ENCODE measurements at regions not wholly inside any gene's neighbourhood (a gene's known extent, or its start where the extent isn't known, plus 50 kb on each side); places are given as distances from the start of the nearest gene placed in this dataset.

DNA sequence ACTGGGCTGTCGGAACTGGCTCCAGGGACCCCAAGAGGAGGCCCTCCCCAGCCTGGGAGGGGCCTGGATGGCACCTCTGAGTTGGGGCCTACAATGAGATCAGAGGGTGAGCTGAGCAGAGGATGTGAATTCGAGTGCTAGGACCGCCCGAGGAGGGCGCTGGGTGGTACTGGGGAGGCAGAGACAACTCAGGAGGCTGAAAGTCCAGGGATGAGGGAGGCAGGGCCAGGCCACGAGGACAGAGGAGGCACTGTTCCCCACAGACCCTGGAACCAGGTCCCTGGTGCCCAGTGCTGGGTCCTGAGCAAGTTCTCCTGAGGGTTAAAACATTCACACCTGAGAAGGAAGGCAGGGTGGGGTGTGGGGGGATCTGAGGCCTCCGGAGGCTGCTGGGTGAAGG, 218.0 kb downstream of the CTTN start:
- H2AFZ ChIP-seq, result no peak overlapping the region
- TF ChIP-seq EZH2 (IDR thresholded peaks at IDR 0.05; ENCODE audit: borderline replicate concordance), result no peak
- TF ChIP-seq, protein P1, sequence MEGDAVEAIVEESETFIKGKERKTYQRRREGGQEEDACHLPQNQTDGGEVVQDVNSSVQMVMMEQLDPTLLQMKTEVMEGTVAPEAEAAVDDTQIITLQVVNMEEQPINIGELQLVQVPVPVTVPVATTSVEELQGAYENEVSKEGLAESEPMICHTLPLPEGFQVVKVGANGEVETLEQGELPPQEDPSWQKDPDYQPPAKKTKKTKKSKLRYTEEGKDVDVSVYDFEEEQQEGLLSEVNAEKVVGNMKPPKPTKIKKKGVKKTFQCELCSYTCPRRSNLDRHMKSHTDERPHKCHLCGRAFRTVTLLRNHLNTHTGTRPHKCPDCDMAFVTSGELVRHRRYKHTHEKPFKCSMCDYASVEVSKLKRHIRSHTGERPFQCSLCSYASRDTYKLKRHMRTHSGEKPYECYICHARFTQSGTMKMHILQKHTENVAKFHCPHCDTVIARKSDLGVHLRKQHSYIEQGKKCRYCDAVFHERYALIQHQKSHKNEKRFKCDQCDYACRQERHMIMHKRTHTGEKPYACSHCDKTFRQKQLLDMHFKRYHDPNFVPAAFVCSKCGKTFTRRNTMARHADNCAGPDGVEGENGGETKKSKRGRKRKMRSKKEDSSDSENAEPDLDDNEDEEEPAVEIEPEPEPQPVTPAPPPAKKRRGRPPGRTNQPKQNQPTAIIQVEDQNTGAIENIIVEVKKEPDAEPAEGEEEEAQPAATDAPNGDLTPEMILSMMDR (IDR thresholded peaks at IDR 0.05; ENCODE audit: poor library complexity), result no peak
- no peak for TF ChIP-seq EZH2phosphoT487 (IDR thresholded peaks at IDR 0.05; ENCODE audit: low read depth, severe bottlenecking, unreplicated experiment)
- H3K27ac ChIP-seq, result no peak overlapping the region

DNA sequence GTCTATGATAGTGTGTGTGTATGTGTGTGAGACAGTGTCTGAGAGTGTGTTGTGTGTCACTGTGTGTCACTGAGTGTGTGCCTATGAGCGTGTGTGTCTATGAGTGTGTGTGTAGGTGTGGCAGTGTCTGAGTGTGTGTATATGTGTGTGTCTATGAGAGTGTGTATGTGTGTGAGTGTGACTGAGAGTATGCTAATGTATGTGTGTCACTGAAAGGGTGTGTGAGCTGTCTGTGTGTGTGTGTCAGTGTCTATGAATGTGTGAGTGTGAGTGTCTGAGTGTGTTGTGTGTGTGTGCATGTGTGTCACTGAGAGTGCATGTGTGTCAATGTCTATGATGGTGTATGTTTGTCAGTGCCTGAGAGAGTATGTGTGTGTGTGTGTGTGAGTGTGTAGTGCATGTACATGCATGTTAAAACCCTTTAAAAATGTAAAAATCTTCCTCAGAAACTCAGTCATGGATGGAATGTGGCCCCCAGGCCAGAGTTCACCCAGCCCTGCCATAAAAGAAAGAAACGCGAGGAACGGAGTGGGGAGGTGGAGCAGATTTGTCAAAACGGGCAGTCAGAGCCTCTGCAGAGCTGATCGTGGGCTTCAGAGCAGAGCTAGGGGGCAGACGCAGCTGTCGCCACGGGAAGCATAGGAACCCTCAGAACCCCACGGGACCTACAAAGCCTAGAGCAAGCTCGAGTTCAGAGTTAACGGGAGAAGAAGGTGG, 218.8 kb downstream of the CTTN start:
- DNase-seq (ENCODE audit: low spot score), result no peak
- no peaks in the 10 kb centered on the region for H3K36me3 ChIP-seq (replicated peaks; ENCODE audit: insufficient read depth, low read depth)
- H3K79me2 ChIP-seq, result no peaks in the 10 kb centered on the region
- H3K27me3 ChIP-seq, result no peaks in the 10 kb centered on the region
- WGBS (ENCODE audit: low lambda C conversion rate, missing lambda C conversion rate), result 34% methylated on average over 12 of the region's 12 CpGs
- peak overlapping the region; percentile 37 for H3K4me2 ChIP-seq
- peaks cover 4% of the 10 kb centered on the region for H3K4me1 ChIP-seq (ENCODE audit: insufficient read depth)
- no peak for TF ChIP-seq EZH2 (IDR thresholded peaks at IDR 0.05; ENCODE audit: borderline replicate concordance)
- H3K4me3 ChIP-seq, result no peak overlapping the region
- H3K9me2 ChIP-seq (replicated peaks; ENCODE audit: insufficient read depth), result no peaks in the 10 kb centered on the region
- H4K20me1 ChIP-seq (ENCODE audit: insufficient read depth, poor library complexity, severe bottlenecking), result no peaks in the 10 kb centered on the region
- no peaks in the 10 kb centered on the region for H3K9me3 ChIP-seq (ENCODE audit: low read depth)
- peak overlapping the region; percentile 16 for H3K27ac ChIP-seq
- H2AFZ ChIP-seq, result no peak overlapping the region

More for the DNA sequence above, 218.0 kb downstream of the CTTN start:
- no peaks in the 10 kb centered on the region for H3K27me3 ChIP-seq
- no peak for DNase-seq (ENCODE audit: low spot score)
- no peaks in the 10 kb centered on the region for H4K20me1 ChIP-seq (ENCODE audit: insufficient read depth, poor library complexity, severe bottlenecking)
- H3K79me2 ChIP-seq, result no peaks in the 10 kb centered on the region
- no peaks in the 10 kb centered on the region for H3K36me3 ChIP-seq (replicated peaks; ENCODE audit: insufficient read depth, low read depth)
- H3K9me2 ChIP-seq (replicated peaks; ENCODE audit: insufficient read depth), result no peaks in the 10 kb centered on the region
- no peaks in the 10 kb centered on the region for H3K9me3 ChIP-seq (ENCODE audit: low read depth)
- H3K4me3 ChIP-seq, result no peak overlapping the region
- no peak overlapping the region for H3K4me2 ChIP-seq
- peaks cover 4% of the 10 kb centered on the region for H3K4me1 ChIP-seq (ENCODE audit: insufficient read depth)
- WGBS (ENCODE audit: low lambda C conversion rate, missing lambda C conversion rate), result 95% methylated on average over 7 of the region's 7 CpGs

DNA sequence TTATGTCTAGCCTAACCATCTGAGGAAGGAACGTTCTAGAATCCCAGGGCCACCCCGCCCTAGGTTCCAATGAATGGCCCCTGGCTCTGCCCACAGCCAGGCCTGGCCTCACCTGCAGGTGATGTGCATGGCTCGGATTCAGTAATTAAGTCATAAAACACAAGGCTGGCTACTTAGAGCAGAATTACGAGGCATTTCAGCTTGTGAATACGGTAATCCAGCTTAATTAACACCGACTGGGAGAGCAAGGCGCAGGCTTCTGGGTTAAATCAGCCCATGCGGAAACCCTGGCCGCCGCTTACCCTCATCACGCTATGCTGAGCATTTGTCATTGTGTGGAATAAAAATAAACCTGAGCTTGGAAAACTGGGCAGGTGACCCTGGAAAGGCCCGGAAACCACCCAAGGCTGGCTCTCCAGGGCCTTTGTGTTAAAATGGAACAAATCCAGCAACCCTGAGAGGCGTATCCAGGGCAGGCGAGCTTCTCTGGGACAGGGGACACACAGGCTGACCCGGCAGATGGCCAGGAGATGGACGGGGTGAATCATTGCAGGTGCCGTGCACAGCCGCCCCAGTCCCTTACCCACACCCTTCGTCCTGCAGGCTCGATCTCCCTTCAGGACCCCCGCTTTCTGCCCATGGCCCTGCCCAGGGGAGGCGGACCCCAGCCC, 220.2 kb downstream of the CTTN start:
- Histone ChIP-seq H3K4me3 (no peak overlapping the region), H3K79me2 (no peaks in the 10 kb centered on the region), H3K36me3 (replicated peaks; ENCODE audit: insufficient read depth, low read depth) (no peaks in the 10 kb centered on the region), H4K20me1 (ENCODE audit: insufficient read depth, poor library complexity, severe bottlenecking) (no peaks in the 10 kb centered on the region), H3K27ac (no peak overlapping the region), H3K4me2 (no peak overlapping the region), H2AFZ (no peak overlapping the region), H3K27me3 (no peaks in the 10 kb centered on the region), H3K4me1 (ENCODE audit: insufficient read depth) (peaks cover 4% of the 10 kb centered on the region), H3K9me3 (ENCODE audit: low read depth) (no peaks in the 10 kb centered on the region), H3K9me2 (replicated peaks; ENCODE audit: insufficient read depth) (no peaks in the 10 kb centered on the region)
- TF ChIP-seq, protein P1 (IDR thresholded peaks at IDR 0.05; ENCODE audit: poor library complexity), result no peak
- TF ChIP-seq EZH2phosphoT487 (IDR thresholded peaks at IDR 0.05; ENCODE audit: low read depth, severe bottlenecking, unreplicated experiment) (no peak), EZH2 (IDR thresholded peaks at IDR 0.05; ENCODE audit: borderline replicate concordance) (no peak)
- no peak for DNase-seq (ENCODE audit: low spot score)
- 89% methylated on average over 22 of the region's 22 CpGs for WGBS (ENCODE audit: low lambda C conversion rate, missing lambda C conversion rate)

DNA sequence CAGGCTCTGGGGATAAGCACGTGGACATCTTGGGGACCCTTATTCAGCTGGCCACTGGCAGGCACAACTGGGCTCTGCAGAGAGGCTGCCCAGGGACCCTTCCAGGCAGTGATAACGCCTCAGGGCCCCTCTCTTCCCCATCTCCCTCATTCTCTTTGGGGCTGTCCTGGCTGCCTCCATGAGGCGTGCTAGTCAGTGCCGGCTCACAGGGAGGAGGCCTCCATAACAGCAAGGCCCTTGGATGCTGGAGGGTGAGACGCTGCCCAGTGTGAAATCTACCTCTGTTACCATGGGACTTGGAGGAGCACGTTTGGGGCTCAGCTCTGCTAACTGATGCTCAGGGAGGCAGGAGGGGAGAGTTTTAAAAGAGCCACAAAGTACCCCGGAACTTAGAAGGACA, 221.3 kb downstream of the CTTN start:
- Histone ChIP-seq H2AFZ (no peak overlapping the region), H3K79me2 (no peaks in the 10 kb centered on the region), H3K9me3 (ENCODE audit: low read depth) (no peaks in the 10 kb centered on the region), H3K4me1 (ENCODE audit: insufficient read depth) (peaks cover 4% of the 10 kb centered on the region), H3K4me3 (no peak overlapping the region), H3K27me3 (no peaks in the 10 kb centered on the region), H3K9me2 (replicated peaks; ENCODE audit: insufficient read depth) (no peaks in the 10 kb centered on the region), H3K27ac (no peak overlapping the region), H3K4me2 (no peak overlapping the region), H3K36me3 (replicated peaks; ENCODE audit: insufficient read depth, low read depth) (no peaks in the 10 kb centered on the region), H4K20me1 (ENCODE audit: insufficient read depth, poor library complexity, severe bottlenecking) (no peaks in the 10 kb centered on the region)
- DNase-seq (ENCODE audit: low spot score), result no peak
- TF ChIP-seq, protein P1 (IDR thresholded peaks at IDR 0.05; ENCODE audit: poor library complexity), result no peak
- TF ChIP-seq EZH2phosphoT487 (IDR thresholded peaks at IDR 0.05; ENCODE audit: low read depth, severe bottlenecking, unreplicated experiment), result no peak
- no peak for TF ChIP-seq EZH2 (IDR thresholded peaks at IDR 0.05; ENCODE audit: borderline replicate concordance)
- WGBS (ENCODE audit: low lambda C conversion rate, missing lambda C conversion rate), result 93% methylated on average over 7 of the region's 7 CpGs
